ENCODE measurements at regions not wholly inside any gene's neighbourhood (a gene's known extent, or its start where the extent isn't known, plus 50 kb on each side); places are given as distances from the start of the nearest gene placed in this dataset.

GRCh38 chr5:135667204-135667603 is 88.4 kb upstream of the CXCL14 start:
- no peaks in the 10 kb centered on the region for H3K4me1 ChIP-seq
- ChIA-PET POLR2A (no interaction called here), CTCF (interaction anchor here (0.7 to 3.7 kb wide), 6 partner anchors 12 to 101 kb away, joined by 3 to 12 read pairs (median 4); no protein-coding TSS in a partner anchor)
- no peak overlapping the region for H3K4me2 ChIP-seq
- DNase-seq (ENCODE audit: low read depth in 1 of 2, low spot score in 1 of 2) (no peak), ATAC-seq (no peak), FAIRE-seq (no peak)
- no peak overlapping the region for H3K4me3 ChIP-seq
- H3K27ac ChIP-seq: no peak overlapping the region
- TF ChIP-seq JUN (IDR thresholded peaks at IDR 0.05) (no peak), HDAC2 (IDR thresholded peaks at IDR 0.05) (no peak), RARB (CRISPR knock-in tag; IDR thresholded peaks at IDR 0.05) (no peak), SMC3 (IDR thresholded peaks at IDR 0.05) (no peak), NR3C1 (IDR thresholded peaks at IDR 0.05) (no peak), ZFP36 (IDR thresholded peaks at IDR 0.05; ENCODE audit: borderline replicate concordance, partially characterized antibody) (no peak), EP300 (IDR thresholded peaks at IDR 0.05) (no peak), KDM1A (IDR thresholded peaks at IDR 0.05; ENCODE audit: low read depth) (no peak), CEBPB (IDR thresholded peaks at IDR 0.05) (no peak), CHD4 (IDR thresholded peaks at IDR 0.05; ENCODE audit: borderline replicate concordance) (no peak), ZNF302 (CRISPR knock-in tag; IDR thresholded peaks at IDR 0.05) (no peak), EHMT2 (IDR thresholded peaks at IDR 0.05; ENCODE audit: low read depth) (no peak), MYC (IDR thresholded peaks at IDR 0.05; ENCODE audit: borderline replicate concordance, low read length) (no peak), TFCP2L1 (CRISPR knock-in tag; IDR thresholded peaks at IDR 0.05) (no peak), KDM5A (IDR thresholded peaks at IDR 0.05) (no peak), HOXB13 (CRISPR knock-in tag; IDR thresholded peaks at IDR 0.05; ENCODE audit: low read depth) (no peak)
- WGBS (ENCODE audit: missing lambda C conversion rate): 19% methylated on average over 3 of the region's 3 CpGs
- H3K9me3 ChIP-seq: no peaks in the 10 kb centered on the region; the same call in 2 of the 3 replicates

GRCh38 chr5:135662683-135663082 is 83.9 kb upstream of the CXCL14 start:
- POLR2A ChIA-PET: no interaction called here
- H3K9me3 ChIP-seq: peaks cover 4% of the 10 kb centered on the region; the same call in 2 of the 3 replicates
- H3K4me2 ChIP-seq: no peak overlapping the region
- no peak overlapping the region for H3K27ac ChIP-seq
- FAIRE-seq: no peak
- 0% methylated on average over 3 of the region's 3 CpGs for WGBS (ENCODE audit: missing lambda C conversion rate)
- DNase-seq (ENCODE audit: low read depth in 1 of 2, low spot score in 1 of 2): no peak
- peak; percentile 52 to 72; a peak in 3 of 6 replicates for ATAC-seq
- TF ChIP-seq FOSB (CRISPR knock-in tag; IDR thresholded peaks at IDR 0.05): no peak
- TF ChIP-seq ZSCAN20 (CRISPR knock-in tag; IDR thresholded peaks at IDR 0.05): no peak
- TF ChIP-seq EHF (CRISPR knock-in tag; IDR thresholded peaks at IDR 0.05): no peak
- no peak for TF ChIP-seq TFCP2L1 (CRISPR knock-in tag; IDR thresholded peaks at IDR 0.05)
- TF ChIP-seq PHF8 (IDR thresholded peaks at IDR 0.05; ENCODE audit: borderline replicate concordance, low read depth): no peak
- no peak for TF ChIP-seq POLR2A (IDR thresholded peaks at IDR 0.05; ENCODE audit: low read length)
- no peak for TF ChIP-seq POLR2AphosphoS2 (conservative IDR thresholded peaks at IDR 0.05; ENCODE audit: low read length)
- TF ChIP-seq SMC3 (IDR thresholded peaks at IDR 0.05): no peak
- TF ChIP-seq CBX2 (IDR thresholded peaks at IDR 0.05; ENCODE audit: borderline replicate concordance, low read depth): no peak
- TF ChIP-seq KDM1A (IDR thresholded peaks at IDR 0.05; ENCODE audit: low read depth): no peak
- no peak overlapping the region for H3K4me3 ChIP-seq
- no peaks in the 10 kb centered on the region for H3K4me1 ChIP-seq
- CTCF ChIA-PET: interaction anchor here (0.9 to 2.0 kb wide), 4 partner anchors 8 to 167 kb away, joined by 3 to 7 read pairs (median 4); no protein-coding TSS in a partner anchor

- DNase-seq (ENCODE audit: low read depth in 1 of 2, low spot score in 1 of 2) (no peak), ATAC-seq (no peak), FAIRE-seq (no peak)
- 12% methylated on average over 3 of the region's 3 CpGs for WGBS (ENCODE audit: missing lambda C conversion rate)
- H3K9me3 ChIP-seq: peaks cover 4% of the 10 kb centered on the region; the same call in 2 of the 3 replicates
- ChIA-PET POLR2A (no interaction called here), CTCF (interaction anchor here (1.2 to 2.0 kb wide), 2 partner anchors 9 kb away, joined by 4 to 7 read pairs; no protein-coding TSS in a partner anchor)
- no peak for TF ChIP-seq CBX8 (IDR thresholded peaks at IDR 0.05)
- no peak for TF ChIP-seq CEBPB (IDR thresholded peaks at IDR 0.05)
- no peak for TF ChIP-seq PHF8 (IDR thresholded peaks at IDR 0.05; ENCODE audit: borderline replicate concordance, low read depth)
- no peak for TF ChIP-seq GATA3 (IDR thresholded peaks at IDR 0.05; ENCODE audit: borderline replicate concordance)
- no peak for TF ChIP-seq ELK1 (IDR thresholded peaks at IDR 0.05; ENCODE audit: low read depth, low read length)
- H3K4me1 ChIP-seq: no peaks in the 10 kb centered on the region
- no peak overlapping the region for H3K4me3 ChIP-seq
- H3K4me2 ChIP-seq: no peak overlapping the region
- H3K27ac ChIP-seq: no peak overlapping the region
Measured at GRCh38 chr5:135662061-135662481, 83.3 kb upstream of the CXCL14 start.

Data from A549 (cell line).